HEK293 (cell line): ENCODE measurements at regions not wholly inside any gene's neighbourhood (a gene's known extent, or its start where the extent isn't known, plus 50 kb on each side); places are given as distances from the start of the nearest gene placed in this dataset.

Source experiments
- CTCF ChIP-seq: fragments of 450-650 bp; formaldehyde crosslinking; IDR thresholded peaks from 2 replicates; pipeline ENCODE4 v1.5.1; 2016; ENCODE audit warnings: missing biosample characterization, missing genetic modification characterization
- YY1 ChIP-seq: fragments of 450-650 bp; formaldehyde crosslinking; IDR thresholded peaks from 2 replicates; pipeline ENCODE4 v1.5.1; 2018; ENCODE audit warnings: missing biosample characterization, missing genetic modification characterization
- ZNF132 ChIP-seq: fragments of 450-650 bp; formaldehyde crosslinking; IDR thresholded peaks from 2 replicates; pipeline ENCODE4 v1.5.1; 2017; ENCODE audit warnings: missing biosample characterization, missing genetic modification characterization, borderline replicate concordance
- ZNF138 ChIP-seq: fragments of 450-650 bp; formaldehyde crosslinking; IDR thresholded peaks from 2 replicates; pipeline ENCODE4 v1.5.1; 2016; ENCODE audit warnings: missing biosample characterization, missing genetic modification characterization, borderline replicate concordance
- ZNF211 ChIP-seq: fragments of 450-650 bp; formaldehyde crosslinking; IDR thresholded peaks from 2 replicates; pipeline ENCODE4 v1.5.1; 2016; ENCODE audit warnings: low read depth, missing biosample characterization, missing genetic modification characterization
- ZNF24 ChIP-seq: fragments of 450-650 bp; formaldehyde crosslinking; IDR thresholded peaks from 2 replicates; pipeline ENCODE4 v1.5.1; 2016; ENCODE audit warnings: missing biosample characterization, missing genetic modification characterization
- ZNF394 ChIP-seq: fragments of 450-650 bp; formaldehyde crosslinking; IDR thresholded peaks from 2 replicates; pipeline ENCODE4 v1.5.1; 2016; ENCODE audit warnings: missing biosample characterization, missing genetic modification characterization, mild to moderate bottlenecking, moderate library complexity, borderline replicate concordance
- ZNF423 ChIP-seq: fragments of 450-650 bp; formaldehyde crosslinking; IDR thresholded peaks from 2 replicates; pipeline ENCODE4 v1.5.1; 2016; ENCODE audit warnings: missing biosample characterization, missing genetic modification characterization
- ZNF600 ChIP-seq: fragments of 450-650 bp; formaldehyde crosslinking; IDR thresholded peaks from 2 replicates; pipeline ENCODE4 v1.5.1; 2016; ENCODE audit warnings: missing biosample characterization, missing genetic modification characterization
- ZNF785 ChIP-seq: fragments of 450-650 bp; formaldehyde crosslinking; IDR thresholded peaks from 2 replicates; pipeline ENCODE4 v1.5.1; 2016; ENCODE audit warnings: missing biosample characterization, missing genetic modification characterization
- ZSCAN18 ChIP-seq: fragments of 450-650 bp; formaldehyde crosslinking; IDR thresholded peaks from 2 replicates; pipeline ENCODE4 v1.5.1; 2016; ENCODE audit warnings: missing biosample characterization, missing genetic modification characterization

GRCh38 chr12:46603776-46604456, 221.9 kb downstream of the SLC38A4 start:
- TF ChIP-seq ZNF132 (no peak), ZNF785 (tag by site-specific recombination) (no peak), CTCF (no peak), ZSCAN18 (no peak), ZNF211 (tag by site-specific recombination) (no peak), YY1 (tag by site-specific recombination) (no peak), ZNF24 (tag by site-specific recombination) (no peak), ZNF138 (tag by site-specific recombination) (no peak), ZNF600 (no peak), ZNF423 (tag by site-specific recombination) (no peak), ZNF394 (tag by site-specific recombination) (no peak)
